Right lobe of liver (tissue), 4 donors: ENCODE measurements at regions not wholly inside any gene's neighbourhood (a gene's known extent, or its start where the extent isn't known, plus 50 kb on each side); places are given as distances from the start of the nearest gene placed in this dataset.

Experiments used
- CTCF ChIP-seq, 4 donors: fragments of 200-600 bp in 3 of 4; fragments of 450-650 bp in 1 of 4; IDR thresholded peaks; one replicate each; pipeline versions ENCODE4 v1.5.1 to v1.8.0; 2016 to 2022; ENCODE audit warnings: antibody characterized with exemption in 4 of 4, mild to moderate bottlenecking in 2 of 4
- POLR2A ChIP-seq: fragments of 450-650 bp; IDR thresholded peaks from one replicate; pipeline ENCODE4 v1.6.1; 2017; ENCODE audit warnings: antibody characterized with exemption, mild to moderate bottlenecking
- donor health status: DM: no; HTN: no; CAD: no.
- donor health status: DM: no; HTN: no; CAD: no.
- donor health status: DM: no; HTN: yes; CAD: no.

- no peak for TF ChIP-seq CTCF (IDR thresholded peaks at IDR 0.05)
- TF ChIP-seq POLR2A, result no peak
Observed at GRCh38 chr13:84961023-84961422, 838.2 kb downstream of the SLITRK6 start.
